GM21390 (cell line): ENCODE measurements at regions not wholly inside any gene's neighbourhood (a gene's known extent, or its start where the extent isn't known, plus 50 kb on each side); places are given as distances from the start of the nearest gene placed in this dataset.
A peak's percentile ranks its signal among the peaks of the same experiment; 100 is the strongest.
"Not testable (repeated sequence)": the region's sequence is repeated elsewhere in the genome, so short reads cannot be mapped to it uniquely, and the experiment has no call there.

Experiments used
- ATAC-seq: cut with Tn5 transposase; IDR thresholded peaks from one replicate; pipeline ENCODE4 v1.9.1; 2021; ENCODE audit not compliant: unreplicated experiment

DNA sequence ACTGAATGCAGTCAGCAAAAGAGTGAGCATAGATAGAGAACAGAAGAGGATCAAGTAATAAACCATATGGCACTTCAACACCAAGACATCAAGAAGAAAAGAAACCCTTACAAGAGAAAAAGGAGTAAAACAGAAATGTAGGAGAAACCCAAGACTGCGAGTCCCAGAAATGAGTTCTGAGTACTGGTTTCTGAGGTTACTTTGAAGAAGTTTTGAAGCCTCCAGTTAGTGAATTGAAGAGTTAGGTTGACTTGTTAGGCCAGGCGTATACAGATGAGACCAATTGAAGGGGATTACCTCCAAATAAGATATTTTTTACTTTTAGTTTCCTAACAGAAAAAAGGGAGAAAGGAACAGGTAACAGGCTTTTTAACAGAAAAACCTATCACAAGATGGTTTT is 162.2 kb upstream of the SSTR1 start:
- no peak for ATAC-seq

DNA sequence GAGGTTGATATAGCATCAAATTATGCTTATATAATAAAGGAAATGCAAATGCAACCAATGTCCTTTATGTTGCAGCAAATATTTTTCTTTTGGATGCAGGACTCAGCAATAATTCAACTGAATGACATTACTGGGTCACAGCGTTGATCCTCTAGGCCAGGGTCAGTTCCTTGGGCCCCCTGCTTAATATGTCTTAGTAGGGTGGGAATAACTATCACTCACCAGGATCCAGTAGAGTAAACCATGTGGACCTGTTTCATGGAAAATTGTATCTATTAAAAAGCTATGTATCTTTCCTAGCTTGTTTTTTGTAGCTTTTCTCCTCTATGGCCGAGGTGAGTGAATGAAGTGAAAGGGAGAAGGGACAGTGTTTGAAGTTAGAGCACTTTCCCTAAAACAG is 161.5 kb upstream of the SSTR1 start:
- no peak for ATAC-seq

DNA sequence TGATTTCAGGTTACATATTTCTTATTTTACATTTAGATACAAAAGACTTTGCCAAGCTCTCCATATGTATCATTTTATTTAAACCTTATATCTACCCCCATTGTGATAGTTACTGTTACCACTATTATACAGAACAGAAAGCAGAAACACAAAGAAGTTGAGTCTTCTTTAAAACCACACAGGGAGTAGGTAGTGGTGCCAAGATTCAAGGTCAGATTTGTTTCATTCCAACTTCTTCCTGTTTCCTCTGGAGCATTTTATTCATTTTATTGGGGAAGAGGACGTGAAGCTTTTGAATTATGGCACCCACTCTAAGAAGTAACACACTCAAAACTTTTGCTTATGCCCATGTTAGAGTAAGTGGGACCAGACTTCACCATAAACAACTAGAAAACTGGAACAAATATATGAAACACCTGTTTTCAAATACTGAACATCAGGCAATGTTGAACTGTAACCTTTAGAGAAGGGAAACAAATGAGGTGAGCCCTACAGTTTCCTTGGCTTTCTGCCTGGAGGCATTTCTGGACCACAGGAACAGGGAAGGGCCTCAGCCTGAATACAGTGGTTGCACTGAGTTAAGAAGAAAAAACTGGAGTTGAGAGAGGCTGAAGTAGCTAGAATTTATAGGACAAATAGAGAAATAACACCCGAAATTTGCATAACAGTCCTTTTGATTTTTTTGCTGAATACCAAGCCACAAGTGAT is 160.4 kb upstream of the SSTR1 start:
- no peak for ATAC-seq

DNA sequence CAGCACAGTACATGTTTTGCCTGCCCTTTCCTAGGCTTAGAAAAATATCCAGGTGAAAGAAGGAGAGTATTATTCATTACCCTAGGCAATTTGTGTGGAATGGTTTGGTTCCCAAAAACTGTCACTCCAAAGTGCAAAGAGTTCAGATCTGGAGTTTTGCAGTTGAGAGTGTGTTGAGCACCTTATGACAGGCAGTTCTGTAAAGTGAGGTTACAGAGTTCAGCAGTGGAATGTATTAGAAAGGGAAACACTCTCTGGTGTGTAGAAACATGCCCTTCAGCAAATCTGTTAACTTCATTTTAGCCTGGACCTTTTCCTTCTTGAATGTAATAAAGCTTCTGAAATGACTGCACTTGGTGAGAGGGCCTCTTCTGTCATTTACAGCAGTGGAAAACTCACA is 154.0 kb upstream of the SSTR1 start:
- ATAC-seq, result no peak

DNA sequence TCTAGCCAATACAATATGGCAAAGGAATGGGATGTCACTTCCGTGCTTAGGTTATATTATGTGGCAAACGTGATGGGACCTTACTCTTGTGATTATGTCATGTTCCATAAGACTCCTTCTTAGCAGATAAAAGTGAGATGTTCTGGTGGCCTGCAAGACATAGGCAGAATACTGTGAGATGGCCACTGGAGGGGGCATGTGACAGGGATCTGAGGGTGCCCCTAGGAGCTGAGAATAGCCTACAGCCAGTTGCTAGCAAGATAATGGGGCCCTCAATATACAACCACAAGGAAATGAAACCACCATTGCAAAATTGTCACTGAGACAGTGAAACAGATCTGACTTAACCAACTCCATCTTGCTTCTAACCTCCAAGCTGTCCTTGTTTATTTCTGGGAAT is 151.4 kb upstream of the SSTR1 start:
- ATAC-seq, result no peak

DNA sequence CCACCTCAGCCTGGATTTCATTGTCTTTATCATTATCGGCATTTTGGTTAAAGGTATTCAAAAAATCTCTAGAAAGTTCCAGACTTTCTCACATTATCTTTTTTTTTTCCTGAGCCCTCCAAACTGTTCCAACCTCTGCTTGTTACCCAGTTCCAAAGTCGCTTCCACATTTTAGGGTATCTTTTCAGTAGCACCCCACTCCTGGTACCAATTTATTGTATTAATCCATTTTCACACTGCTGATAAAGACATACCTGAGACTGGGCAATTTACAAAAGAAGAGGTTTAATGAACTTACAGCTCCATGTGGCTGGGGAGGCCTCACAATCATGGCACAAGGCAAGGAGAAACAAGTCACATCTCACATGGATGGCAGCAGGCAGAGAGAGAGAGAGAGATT is 145.5 kb upstream of the SSTR1 start:
- ATAC-seq, result not testable (repeated sequence)

DNA sequence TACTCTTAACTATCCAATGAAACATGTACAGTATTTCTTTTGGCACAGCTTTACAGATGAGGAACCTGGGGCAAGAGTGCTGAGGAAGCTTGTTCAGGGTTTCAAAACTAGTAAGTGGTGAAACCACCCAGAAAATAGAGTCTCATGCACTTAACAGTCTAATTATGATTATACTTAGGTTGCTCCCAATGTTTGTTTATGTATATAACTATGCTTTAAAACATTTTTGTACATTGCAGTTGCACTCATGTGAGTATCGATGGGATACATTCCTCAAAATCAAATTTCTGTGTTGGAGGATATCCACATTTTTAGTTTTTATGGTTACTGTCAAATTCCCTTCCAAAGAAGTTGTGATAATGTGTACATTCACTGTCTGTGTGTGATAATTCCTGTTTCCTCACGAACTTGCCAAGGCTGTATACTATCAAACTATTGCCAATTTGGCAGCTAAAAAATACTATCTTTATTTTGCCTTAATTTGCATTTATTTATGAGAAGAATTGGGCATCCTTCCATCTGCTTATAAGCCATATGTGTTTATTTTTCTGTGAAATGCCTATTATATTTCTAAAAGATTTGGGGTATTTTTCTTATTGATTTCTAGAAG is 143.9 kb upstream of the SSTR1 start:
- no peak for ATAC-seq

DNA sequence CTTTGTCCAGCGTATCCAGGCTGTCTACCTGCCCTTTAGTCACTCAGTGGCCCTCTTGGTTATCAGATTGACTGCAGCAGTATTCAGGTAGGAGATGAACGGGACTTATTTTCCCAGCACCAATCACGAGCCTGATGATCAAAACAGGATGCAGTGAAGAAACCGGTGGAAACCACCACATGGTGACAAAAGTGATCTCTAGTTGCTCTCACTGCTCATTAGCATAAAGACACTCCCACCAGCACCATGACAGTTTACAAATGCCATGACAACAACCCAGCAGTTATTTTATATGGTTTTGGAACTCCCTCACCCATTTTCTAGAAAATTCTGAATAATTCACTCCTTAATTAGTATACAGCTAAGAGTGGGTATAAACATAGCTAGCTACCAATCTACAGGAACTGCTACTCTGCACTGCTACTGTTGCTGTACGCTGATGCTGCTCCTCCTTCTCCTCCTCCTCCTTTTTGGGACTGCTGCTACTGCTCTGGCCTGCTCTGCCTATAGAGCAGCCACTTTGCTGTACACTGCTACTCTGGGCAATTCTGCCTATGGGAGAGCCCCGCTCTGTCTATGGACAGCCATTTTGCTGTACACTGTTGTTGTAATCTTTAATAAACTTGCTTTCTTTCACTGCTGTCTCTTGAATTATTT is 142.5 kb upstream of the SSTR1 start:
- ATAC-seq, result no peak

DNA sequence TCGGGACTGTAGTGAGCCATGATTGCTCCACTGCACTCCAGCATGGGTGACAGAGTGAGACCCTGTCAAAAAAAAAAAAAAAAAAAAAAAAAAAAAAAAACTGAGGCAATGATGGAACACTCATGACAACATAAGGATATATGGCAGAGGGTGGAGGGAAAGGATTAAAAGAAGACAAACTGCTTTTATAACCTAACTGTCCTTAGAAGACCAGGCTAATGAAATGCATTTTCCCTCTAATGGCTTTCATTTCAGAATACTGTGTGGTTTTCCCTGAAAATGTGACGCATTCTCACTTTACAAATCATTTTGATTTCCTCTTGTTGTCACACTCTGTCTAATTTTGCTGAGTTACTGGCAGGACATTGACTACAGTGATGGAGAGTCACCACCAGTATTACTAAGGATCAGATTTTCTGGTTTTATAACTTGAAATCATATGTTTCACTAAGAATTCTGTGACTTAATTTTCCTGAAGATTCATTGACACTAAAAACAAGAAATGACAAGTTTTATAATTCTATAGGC is 137.6 kb upstream of the SSTR1 start:
- ATAC-seq, result no peak

DNA sequence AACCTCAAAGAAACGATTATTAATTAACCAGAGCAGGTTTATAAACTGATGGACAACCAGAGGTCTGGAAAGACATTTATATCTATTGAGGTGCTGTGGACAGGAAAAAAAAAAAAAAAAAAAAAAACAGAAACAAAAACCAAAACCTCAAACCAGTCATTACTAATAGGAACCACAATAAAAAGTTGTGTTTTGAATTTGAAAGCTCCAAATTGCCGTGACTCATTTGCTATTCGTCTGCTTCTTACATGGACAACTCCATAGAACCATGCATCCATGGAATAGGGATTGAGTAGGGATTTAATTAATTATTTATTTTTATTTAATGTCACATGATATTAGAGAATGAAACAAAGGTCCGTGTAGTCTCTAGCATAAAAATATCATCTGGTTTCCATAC is 134.1 kb upstream of the SSTR1 start:
- ATAC-seq, result no peak

DNA sequence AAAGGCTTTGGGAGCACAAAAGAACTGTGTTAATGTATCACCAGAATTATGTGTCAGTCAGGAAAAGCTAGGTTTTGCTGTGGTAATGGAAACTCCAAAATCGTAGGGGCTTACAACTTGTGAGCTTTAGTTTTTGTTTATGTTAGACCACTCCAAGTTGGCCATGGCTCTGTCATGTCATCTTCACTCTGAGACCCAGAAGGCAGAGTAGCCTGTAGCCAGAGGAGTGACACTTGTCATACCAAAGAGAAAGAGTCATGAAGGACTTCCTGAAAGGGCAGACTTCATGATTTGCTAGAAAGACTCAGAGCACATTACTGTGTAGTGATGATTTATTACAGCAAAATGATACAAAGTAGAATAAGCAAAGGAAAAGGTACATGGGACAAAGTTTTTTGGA is 133.6 kb upstream of the SSTR1 start:
- ATAC-seq, result no peak

DNA sequence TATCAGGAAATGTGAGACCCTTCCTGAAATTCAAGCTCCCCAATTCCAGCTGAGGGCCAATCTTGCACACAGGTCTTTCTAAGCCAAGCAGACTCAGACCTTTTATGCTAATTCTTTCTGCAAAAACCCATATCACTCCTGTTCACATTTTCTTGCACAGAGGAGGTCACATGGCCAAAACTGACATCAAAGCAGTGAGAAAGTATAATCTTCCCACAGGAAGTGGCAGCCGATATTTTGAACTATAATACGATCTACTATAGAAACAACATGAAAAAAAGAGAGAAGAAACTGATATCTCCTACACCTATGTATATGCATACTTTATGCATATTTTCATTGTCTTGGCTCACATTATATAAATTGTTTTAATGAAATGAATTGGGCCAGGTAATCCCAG is 132.9 kb upstream of the SSTR1 start:
- ATAC-seq, result no peak

DNA sequence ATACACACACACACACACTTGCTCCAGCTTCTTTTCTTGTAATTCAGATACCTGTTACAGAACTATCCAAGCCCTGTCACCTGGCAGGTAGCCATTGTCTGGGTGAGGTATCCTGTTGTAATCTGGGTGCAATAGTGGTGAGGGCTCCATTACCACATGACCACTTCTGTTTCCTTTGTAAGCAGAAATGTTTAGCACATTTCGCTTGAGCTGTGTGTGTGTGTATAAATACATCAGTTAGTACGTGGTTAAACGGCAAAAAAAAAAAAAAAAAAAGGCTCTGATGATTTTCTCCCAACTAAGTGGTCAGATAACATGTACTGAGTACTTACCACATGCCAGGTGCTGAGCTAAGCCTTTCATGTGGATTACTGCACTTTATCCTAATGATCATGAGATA is 129.3 kb upstream of the SSTR1 start:
- no peak for ATAC-seq

DNA sequence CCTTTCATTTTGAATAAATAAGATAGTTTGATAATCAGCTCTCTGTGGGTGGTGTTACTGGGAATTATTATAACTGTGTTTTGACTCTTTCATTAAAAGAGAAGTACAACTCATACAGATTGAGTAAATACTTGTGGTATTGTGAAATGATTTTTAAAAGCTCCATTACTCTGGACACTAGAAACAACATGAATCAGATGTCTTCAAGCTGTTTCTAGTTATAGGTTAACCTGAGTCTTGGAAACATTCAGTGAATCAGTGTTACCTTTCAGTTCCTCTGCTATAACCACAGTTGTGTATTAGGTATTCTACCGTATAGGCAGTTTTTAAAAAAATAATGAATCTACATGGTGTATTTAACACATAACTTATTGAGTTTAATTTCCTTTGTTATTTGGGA is 128.4 kb upstream of the SSTR1 start:
- peak; percentile 72 for ATAC-seq

DNA sequence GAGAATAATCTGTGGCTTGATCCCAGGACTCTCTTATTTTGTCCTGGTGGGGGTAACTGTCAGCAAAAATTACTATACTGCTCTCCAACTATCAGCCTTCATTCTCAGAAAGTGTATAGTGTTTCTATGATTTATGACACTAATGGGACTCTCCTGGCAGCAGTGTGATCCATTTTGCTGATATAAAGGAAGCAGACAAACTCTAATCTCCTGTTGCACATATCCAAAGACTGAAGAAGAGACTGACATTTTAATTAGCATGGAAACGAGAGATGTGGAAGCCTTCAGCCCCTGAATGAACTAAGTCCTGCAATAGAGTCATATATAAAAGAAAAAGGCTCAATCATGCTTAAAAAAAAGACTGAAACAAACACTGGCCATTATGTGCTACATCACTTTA is 127.8 kb upstream of the SSTR1 start:
- no peak for ATAC-seq

DNA sequence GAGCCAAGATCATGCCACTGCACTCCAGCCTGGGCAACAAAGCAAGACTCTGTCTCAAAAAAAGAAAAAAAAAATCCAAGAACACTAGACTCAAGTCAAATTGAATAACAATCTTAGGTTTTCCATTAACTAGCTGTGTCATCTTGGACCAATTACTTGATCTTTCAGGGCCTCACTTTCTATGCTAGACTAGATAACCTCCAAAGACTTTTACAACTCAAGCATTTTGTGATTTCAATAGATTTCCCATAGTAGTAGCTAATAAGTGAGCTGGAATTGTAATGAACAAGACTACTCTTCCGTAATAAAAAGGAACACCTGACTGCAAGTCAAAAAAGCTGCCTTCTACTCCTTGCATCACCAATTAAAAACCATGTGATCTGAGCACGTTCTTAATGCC is 127.0 kb upstream of the SSTR1 start:
- ATAC-seq, result no peak

DNA sequence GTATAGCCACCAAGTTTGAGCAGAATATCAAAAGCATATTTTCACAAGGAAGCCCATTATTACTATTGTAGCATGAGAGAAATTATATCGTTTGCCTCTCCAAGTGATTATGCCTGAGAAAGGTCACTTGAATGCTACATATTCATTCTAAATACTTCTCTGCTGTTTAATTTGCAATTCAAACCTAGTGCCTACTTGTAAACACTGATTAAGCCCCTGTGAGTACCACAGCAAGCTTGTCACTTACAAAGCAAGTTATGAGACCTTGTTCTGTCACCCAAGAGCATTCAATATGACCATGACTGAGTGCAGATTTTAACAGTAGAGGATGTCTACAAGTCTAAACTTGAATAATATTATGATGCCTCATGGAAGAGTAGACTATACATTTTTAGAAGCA is 124.7 kb upstream of the SSTR1 start:
- ATAC-seq, result no peak

DNA sequence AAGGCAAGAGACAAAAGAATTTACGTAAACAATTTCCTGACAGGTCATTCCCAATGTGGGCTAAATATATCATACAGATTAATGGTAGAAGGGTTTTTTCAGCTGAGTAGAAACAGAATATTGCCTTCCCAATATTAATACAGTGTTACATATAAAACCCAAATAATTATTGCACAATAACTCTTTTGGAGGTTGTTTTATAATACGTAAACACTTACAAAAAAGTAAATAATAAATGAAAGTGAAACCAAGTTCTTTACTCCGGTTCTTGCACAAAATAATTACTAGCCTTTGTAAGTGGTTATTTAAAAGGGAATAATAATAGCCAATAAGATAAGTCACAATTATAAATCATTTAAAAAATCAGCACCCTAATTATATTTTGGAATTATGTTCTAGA is 118.6 kb upstream of the SSTR1 start:
- no peak for ATAC-seq

DNA sequence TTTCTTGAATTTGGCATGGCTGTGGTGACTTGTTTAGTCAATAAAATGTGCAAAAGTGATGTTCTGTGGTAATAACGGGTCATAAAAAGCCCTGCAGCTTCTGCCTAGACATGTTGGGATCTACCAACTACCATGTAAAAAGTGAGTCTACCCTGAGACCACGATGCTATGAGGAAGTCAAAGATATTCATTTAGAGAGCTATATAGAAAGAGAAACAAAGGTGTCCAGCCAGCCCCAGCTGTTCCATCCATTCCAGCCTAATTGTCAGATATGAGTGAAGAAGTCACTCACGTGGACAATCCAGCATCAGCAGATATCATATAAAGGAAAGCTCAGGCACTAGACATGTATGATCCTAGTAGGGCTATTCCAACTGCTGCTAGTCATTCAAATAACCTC is 117.2 kb upstream of the SSTR1 start:
- no peak for ATAC-seq

DNA sequence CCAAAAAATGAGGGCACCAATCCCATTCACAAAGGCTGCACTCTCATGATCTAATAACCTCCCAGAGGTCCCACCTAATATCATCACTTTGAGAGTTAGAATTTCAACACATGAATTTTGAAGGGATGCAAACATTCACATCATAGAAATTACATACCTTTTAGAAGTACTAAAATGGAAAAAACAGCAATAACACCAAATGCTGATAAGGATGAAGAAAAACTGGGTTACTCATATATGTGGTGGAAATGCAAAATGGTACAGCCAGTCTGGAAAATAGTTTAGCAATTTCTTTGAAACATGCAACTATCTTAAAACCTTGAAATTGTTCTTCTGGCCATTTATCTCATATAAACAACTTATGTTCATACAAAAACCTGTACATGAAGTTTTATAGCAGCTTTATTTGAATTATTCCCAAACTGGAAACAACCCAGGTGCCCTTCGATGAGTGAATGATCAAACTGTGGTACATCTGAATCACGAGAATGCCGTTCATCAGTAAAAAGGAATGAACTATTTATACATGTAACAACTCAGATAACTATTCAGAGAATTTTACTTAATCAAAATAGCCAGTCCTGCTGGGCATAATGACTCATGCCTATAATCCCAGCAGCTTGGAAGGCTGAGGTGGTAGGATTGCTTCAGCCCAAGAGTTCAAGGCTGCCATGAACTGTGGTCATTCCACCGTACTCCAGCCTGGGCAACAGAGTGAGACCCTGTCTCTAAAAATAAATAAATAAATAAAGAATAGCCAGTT is 109.4 kb upstream of the SSTR1 start:
- no peak for ATAC-seq

DNA sequence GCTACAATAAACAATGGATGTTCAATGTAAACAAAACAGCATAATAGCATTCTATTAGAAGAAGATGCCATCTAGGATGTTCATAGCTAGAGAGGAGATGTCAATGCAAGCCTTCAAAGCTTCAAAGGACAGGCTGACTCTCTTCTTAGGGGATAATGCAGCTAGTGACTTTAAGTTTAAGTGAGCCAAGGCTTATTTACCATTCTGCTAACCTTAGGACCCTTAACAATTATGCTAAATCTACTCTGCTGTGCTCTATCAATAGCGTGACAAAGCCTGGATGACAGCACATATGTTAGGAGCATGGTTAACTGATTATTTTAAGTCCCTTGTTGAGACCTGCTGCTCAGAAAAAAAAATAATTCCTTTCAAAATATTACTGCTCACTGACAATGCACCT is 106.0 kb upstream of the SSTR1 start:
- no peak for ATAC-seq
